Liver (tissue), 3 donors: ENCODE measurements at regions not wholly inside any gene's neighbourhood (a gene's known extent, or its start where the extent isn't known, plus 50 kb on each side); places are given as distances from the start of the nearest gene placed in this dataset.

Experiments used
- EGR1 ChIP-seq, 2 donors: IDR thresholded peaks; 2 replicates each; pipeline ENCODE4 v1.6.1; 2016 to 2018; ENCODE audit warnings: antibody characterized with exemption in 2 of 2, low read depth in 2 of 2
- GABPA ChIP-seq, 2 donors: IDR thresholded peaks in 1 of 2; conservative IDR thresholded peaks in 1 of 2; 2 replicates each; pipeline ENCODE4 v1.6.1; 2016; ENCODE audit warnings: antibody characterized with exemption in 2 of 2, mild to moderate bottlenecking in 1 of 2, moderate library complexity in 1 of 2
- JUND ChIP-seq, 2 donors: IDR thresholded peaks; 2 replicates each; pipeline ENCODE4 v1.6.1; 2016; ENCODE audit warnings: antibody characterized with exemption in 2 of 2
- RAD21 ChIP-seq, 2 donors: IDR thresholded peaks; 2 replicates each; pipeline ENCODE4 v1.6.1; 2016; ENCODE audit warnings: antibody characterized with exemption in 2 of 2, mild to moderate bottlenecking in 2 of 2
- RXRA ChIP-seq, 2 donors: IDR thresholded peaks; 2 replicates each; pipeline ENCODE4 v1.6.1; 2017 to 2018; ENCODE audit warnings: antibody characterized with exemption in 2 of 2, mild to moderate bottlenecking in 1 of 2
- SP1 ChIP-seq: IDR thresholded peaks from 2 replicates; pipeline ENCODE4 v1.6.1; 2018; ENCODE audit warnings: antibody characterized with exemption, mild to moderate bottlenecking
- TAF1 ChIP-seq: conservative IDR thresholded peaks from 2 replicates; pipeline ENCODE4 v1.6.1; 2016; ENCODE audit warnings: antibody characterized with exemption, mild to moderate bottlenecking
- YY1 ChIP-seq: IDR thresholded peaks from 2 replicates; pipeline ENCODE4 v1.6.1; 2016; ENCODE audit warnings: antibody characterized with exemption, mild to moderate bottlenecking
- TF ChIP-seq, protein P1 (sequence below): fragments of 150-350 bp; IDR thresholded peaks from 2 replicates; pipeline ENCODE4 v1.5.1; 2017; ENCODE audit warnings: improper control_type of control experiment, low read depth, low read length; ENCODE audit not compliant: missing input control
- TF ChIP-seq, protein P2 (sequence below): IDR thresholded peaks from 2 replicates; pipeline ENCODE4 v1.6.1; 2016; ENCODE audit warnings: antibody characterized with exemption
- TF ChIP-seq, protein P3 (sequence below): IDR thresholded peaks from 2 replicates; pipeline ENCODE4 v1.6.1; 2016; ENCODE audit warnings: antibody characterized with exemption, mild to moderate bottlenecking
- donor health status: healthy.
- donor health status: healthy.

DNA sequence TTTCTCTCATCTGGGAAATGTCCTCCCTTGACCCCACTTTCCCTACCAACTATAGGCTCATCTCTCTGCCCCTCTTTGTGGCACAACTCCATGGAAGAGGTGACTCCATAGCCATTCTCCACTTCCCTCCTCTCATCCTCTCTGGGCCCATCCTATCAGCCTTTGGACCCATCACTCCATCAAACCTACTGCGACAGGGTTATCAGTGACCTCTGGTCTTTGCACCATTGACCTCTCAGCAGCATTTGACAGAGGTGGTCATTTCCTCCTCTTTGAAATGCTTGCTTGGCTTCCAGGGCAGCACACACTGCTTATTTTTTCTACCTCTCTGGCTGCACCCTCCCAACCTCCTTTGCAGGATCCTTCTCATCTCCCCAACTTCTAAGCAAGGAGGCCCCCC is 113.1 kb upstream of the SLC25A36 start:
- TF ChIP-seq, protein P1, sequence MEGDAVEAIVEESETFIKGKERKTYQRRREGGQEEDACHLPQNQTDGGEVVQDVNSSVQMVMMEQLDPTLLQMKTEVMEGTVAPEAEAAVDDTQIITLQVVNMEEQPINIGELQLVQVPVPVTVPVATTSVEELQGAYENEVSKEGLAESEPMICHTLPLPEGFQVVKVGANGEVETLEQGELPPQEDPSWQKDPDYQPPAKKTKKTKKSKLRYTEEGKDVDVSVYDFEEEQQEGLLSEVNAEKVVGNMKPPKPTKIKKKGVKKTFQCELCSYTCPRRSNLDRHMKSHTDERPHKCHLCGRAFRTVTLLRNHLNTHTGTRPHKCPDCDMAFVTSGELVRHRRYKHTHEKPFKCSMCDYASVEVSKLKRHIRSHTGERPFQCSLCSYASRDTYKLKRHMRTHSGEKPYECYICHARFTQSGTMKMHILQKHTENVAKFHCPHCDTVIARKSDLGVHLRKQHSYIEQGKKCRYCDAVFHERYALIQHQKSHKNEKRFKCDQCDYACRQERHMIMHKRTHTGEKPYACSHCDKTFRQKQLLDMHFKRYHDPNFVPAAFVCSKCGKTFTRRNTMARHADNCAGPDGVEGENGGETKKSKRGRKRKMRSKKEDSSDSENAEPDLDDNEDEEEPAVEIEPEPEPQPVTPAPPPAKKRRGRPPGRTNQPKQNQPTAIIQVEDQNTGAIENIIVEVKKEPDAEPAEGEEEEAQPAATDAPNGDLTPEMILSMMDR, result no peak
- TF ChIP-seq RAD21 (IDR thresholded peaks at IDR 0.05) (no peak), GABPA (IDR thresholded peaks at IDR 0.05 in 1 of 2, conservative IDR thresholded peaks at IDR 0.05 in 1 of 2) (no peak), RXRA (IDR thresholded peaks at IDR 0.05) (no peak), YY1 (no peak), EGR1 (IDR thresholded peaks at IDR 0.05; ENCODE audit: low read depth in 2 of 2) (no peak), TAF1 (no peak), SP1 (no peak), JUND (IDR thresholded peaks at IDR 0.05) (no peak)
- TF ChIP-seq, protein P2, sequence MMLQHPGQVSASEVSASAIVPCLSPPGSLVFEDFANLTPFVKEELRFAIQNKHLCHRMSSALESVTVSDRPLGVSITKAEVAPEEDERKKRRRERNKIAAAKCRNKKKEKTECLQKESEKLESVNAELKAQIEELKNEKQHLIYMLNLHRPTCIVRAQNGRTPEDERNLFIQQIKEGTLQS, result no peak
- TF ChIP-seq, protein P3, sequence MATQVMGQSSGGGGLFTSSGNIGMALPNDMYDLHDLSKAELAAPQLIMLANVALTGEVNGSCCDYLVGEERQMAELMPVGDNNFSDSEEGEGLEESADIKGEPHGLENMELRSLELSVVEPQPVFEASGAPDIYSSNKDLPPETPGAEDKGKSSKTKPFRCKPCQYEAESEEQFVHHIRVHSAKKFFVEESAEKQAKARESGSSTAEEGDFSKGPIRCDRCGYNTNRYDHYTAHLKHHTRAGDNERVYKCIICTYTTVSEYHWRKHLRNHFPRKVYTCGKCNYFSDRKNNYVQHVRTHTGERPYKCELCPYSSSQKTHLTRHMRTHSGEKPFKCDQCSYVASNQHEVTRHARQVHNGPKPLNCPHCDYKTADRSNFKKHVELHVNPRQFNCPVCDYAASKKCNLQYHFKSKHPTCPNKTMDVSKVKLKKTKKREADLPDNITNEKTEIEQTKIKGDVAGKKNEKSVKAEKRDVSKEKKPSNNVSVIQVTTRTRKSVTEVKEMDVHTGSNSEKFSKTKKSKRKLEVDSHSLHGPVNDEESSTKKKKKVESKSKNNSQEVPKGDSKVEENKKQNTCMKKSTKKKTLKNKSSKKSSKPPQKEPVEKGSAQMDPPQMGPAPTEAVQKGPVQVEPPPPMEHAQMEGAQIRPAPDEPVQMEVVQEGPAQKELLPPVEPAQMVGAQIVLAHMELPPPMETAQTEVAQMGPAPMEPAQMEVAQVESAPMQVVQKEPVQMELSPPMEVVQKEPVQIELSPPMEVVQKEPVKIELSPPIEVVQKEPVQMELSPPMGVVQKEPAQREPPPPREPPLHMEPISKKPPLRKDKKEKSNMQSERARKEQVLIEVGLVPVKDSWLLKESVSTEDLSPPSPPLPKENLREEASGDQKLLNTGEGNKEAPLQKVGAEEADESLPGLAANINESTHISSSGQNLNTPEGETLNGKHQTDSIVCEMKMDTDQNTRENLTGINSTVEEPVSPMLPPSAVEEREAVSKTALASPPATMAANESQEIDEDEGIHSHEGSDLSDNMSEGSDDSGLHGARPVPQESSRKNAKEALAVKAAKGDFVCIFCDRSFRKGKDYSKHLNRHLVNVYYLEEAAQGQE, result no peak
